ENCODE measurements at regions not wholly inside any gene's neighbourhood (a gene's known extent, or its start where the extent isn't known, plus 50 kb on each side); places are given as distances from the start of the nearest gene placed in this dataset.

- no peaks in the 10 kb centered on the region for H3K27me3 ChIP-seq (ENCODE audit: control insufficient read depth, low read length)
- no peaks in the 10 kb centered on the region for H3K9me2 ChIP-seq (replicated peaks; ENCODE audit: control insufficient read depth, low read length)
- no peaks in the 10 kb centered on the region for H3K79me2 ChIP-seq (ENCODE audit: control insufficient read depth, low read length)
- no peak overlapping the region for H3K4me2 ChIP-seq (ENCODE audit: low read length)
- H3K4me1 ChIP-seq (ENCODE audit: control insufficient read depth, low read length), result no peaks in the 10 kb centered on the region
- TF ChIP-seq, protein P1, sequence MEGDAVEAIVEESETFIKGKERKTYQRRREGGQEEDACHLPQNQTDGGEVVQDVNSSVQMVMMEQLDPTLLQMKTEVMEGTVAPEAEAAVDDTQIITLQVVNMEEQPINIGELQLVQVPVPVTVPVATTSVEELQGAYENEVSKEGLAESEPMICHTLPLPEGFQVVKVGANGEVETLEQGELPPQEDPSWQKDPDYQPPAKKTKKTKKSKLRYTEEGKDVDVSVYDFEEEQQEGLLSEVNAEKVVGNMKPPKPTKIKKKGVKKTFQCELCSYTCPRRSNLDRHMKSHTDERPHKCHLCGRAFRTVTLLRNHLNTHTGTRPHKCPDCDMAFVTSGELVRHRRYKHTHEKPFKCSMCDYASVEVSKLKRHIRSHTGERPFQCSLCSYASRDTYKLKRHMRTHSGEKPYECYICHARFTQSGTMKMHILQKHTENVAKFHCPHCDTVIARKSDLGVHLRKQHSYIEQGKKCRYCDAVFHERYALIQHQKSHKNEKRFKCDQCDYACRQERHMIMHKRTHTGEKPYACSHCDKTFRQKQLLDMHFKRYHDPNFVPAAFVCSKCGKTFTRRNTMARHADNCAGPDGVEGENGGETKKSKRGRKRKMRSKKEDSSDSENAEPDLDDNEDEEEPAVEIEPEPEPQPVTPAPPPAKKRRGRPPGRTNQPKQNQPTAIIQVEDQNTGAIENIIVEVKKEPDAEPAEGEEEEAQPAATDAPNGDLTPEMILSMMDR (IDR thresholded peaks at IDR 0.05; ENCODE audit: low read depth, low read length, poor library complexity, severe bottlenecking), result no peak
- TF ChIP-seq EZH2phosphoT487 (IDR thresholded peaks at IDR 0.05; ENCODE audit: borderline replicate concordance, low read length), result no peak
- no peaks in the 10 kb centered on the region for H3K36me3 ChIP-seq (ENCODE audit: control insufficient read depth, low read length)
- no peaks in the 10 kb centered on the region for H3K9me3 ChIP-seq (ENCODE audit: control insufficient read depth, insufficient read depth, low read length)
- H3K27ac ChIP-seq (ENCODE audit: low read depth, low read length), result no peak overlapping the region
- H4K20me1 ChIP-seq (ENCODE audit: control insufficient read depth, insufficient read depth, low read depth, low read length), result no peaks in the 10 kb centered on the region
- H3F3A ChIP-seq (ENCODE audit: control insufficient read depth, insufficient read depth), result no peaks in the 10 kb centered on the region
- H3K4me3 ChIP-seq (ENCODE audit: low read length), result no peak overlapping the region
Observed at GRCh38 chr3:55327131-55327920, 159.8 kb downstream of the WNT5A start.

GRCh38 chr3:55322638-55323037, 164.5 kb downstream of the WNT5A start:
- Histone ChIP-seq H3K36me3 (ENCODE audit: control insufficient read depth, low read length) (no peaks in the 10 kb centered on the region), H3K27me3 (ENCODE audit: control insufficient read depth, low read length) (no peaks in the 10 kb centered on the region), H3K4me1 (ENCODE audit: control insufficient read depth, low read length) (no peaks in the 10 kb centered on the region), H3K9me2 (replicated peaks; ENCODE audit: control insufficient read depth, low read length) (no peaks in the 10 kb centered on the region), H3K9me3 (ENCODE audit: control insufficient read depth, insufficient read depth, low read length) (no peaks in the 10 kb centered on the region), H3K4me3 (ENCODE audit: low read length) (no peak overlapping the region), H3K4me2 (ENCODE audit: low read length) (no peak overlapping the region), H3K79me2 (ENCODE audit: control insufficient read depth, low read length) (no peaks in the 10 kb centered on the region), H3F3A (ENCODE audit: control insufficient read depth, insufficient read depth) (no peaks in the 10 kb centered on the region), H4K20me1 (ENCODE audit: control insufficient read depth, insufficient read depth, low read depth, low read length) (no peaks in the 10 kb centered on the region), H3K27ac (ENCODE audit: low read depth, low read length) (no peak overlapping the region)
- TF ChIP-seq, protein P1 (IDR thresholded peaks at IDR 0.05; ENCODE audit: low read depth, low read length, poor library complexity, severe bottlenecking), result no peak
- no peak for TF ChIP-seq EZH2phosphoT487 (IDR thresholded peaks at IDR 0.05; ENCODE audit: borderline replicate concordance, low read length)

- H3K36me3 ChIP-seq (ENCODE audit: control insufficient read depth, low read length), result no peaks in the 10 kb centered on the region
- H3K27me3 ChIP-seq (ENCODE audit: control insufficient read depth, low read length), result no peaks in the 10 kb centered on the region
- no peaks in the 10 kb centered on the region for H3K79me2 ChIP-seq (ENCODE audit: control insufficient read depth, low read length)
- no peaks in the 10 kb centered on the region for H4K20me1 ChIP-seq (ENCODE audit: control insufficient read depth, insufficient read depth, low read depth, low read length)
- H3K9me3 ChIP-seq (ENCODE audit: control insufficient read depth, insufficient read depth, low read length), result no peaks in the 10 kb centered on the region
- H3K4me2 ChIP-seq (ENCODE audit: low read length), result no peak overlapping the region
- no peaks in the 10 kb centered on the region for H3K4me1 ChIP-seq (ENCODE audit: control insufficient read depth, low read length)
- no peaks in the 10 kb centered on the region for H3F3A ChIP-seq (ENCODE audit: control insufficient read depth, insufficient read depth)
- no peak overlapping the region for H3K4me3 ChIP-seq (ENCODE audit: low read length)
- no peak overlapping the region for H3K27ac ChIP-seq (ENCODE audit: low read depth, low read length)
- no peaks in the 10 kb centered on the region for H3K9me2 ChIP-seq (replicated peaks; ENCODE audit: control insufficient read depth, low read length)
- TF ChIP-seq EZH2phosphoT487 (IDR thresholded peaks at IDR 0.05; ENCODE audit: borderline replicate concordance, low read length), result no peak
Observed at GRCh38 chr3:55320928-55321327, 166.2 kb downstream of the WNT5A start.

DNA sequence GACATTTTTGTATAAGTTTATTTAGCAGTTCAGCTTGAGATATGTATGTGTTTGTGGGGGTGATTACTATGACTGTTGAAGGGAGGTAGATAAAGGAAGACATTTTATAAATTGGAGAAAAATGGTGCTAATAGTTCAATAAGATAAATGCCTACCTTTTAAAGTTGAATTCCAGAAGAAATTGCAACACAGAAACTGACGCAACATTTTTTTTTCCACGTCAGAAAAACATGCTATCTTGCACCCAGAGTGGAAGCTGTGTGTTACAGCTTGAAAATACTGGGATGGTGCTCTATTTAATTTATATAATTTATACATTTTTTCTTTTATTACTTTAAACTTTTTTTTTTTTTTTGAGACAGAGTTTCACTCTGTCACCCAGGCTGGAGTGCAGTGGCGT, 171.7 kb downstream of the WNT5A start:
- Histone ChIP-seq H3K4me1 (ENCODE audit: control insufficient read depth, low read length) (no peaks in the 10 kb centered on the region), H3K36me3 (ENCODE audit: control insufficient read depth, low read length) (no peaks in the 10 kb centered on the region), H3K4me2 (ENCODE audit: low read length) (no peak overlapping the region), H3K79me2 (ENCODE audit: control insufficient read depth, low read length) (no peaks in the 10 kb centered on the region), H3K27me3 (ENCODE audit: control insufficient read depth, low read length) (no peaks in the 10 kb centered on the region), H3F3A (ENCODE audit: control insufficient read depth, insufficient read depth) (no peaks in the 10 kb centered on the region), H3K9me3 (ENCODE audit: control insufficient read depth, insufficient read depth, low read length) (no peaks in the 10 kb centered on the region), H3K27ac (ENCODE audit: low read depth, low read length) (no peak overlapping the region), H4K20me1 (ENCODE audit: control insufficient read depth, insufficient read depth, low read depth, low read length) (no peaks in the 10 kb centered on the region), H3K4me3 (ENCODE audit: low read length) (no peak overlapping the region), H3K9me2 (replicated peaks; ENCODE audit: control insufficient read depth, low read length) (no peaks in the 10 kb centered on the region)
- TF ChIP-seq, protein P1 (IDR thresholded peaks at IDR 0.05; ENCODE audit: low read depth, low read length, poor library complexity, severe bottlenecking), result no peak
- no peak for TF ChIP-seq EZH2phosphoT487 (IDR thresholded peaks at IDR 0.05; ENCODE audit: borderline replicate concordance, low read length)

Measured in DOHH2 (cell line).